Activated CD8-positive, alpha-beta memory T cell treated with anti-CD3 and anti-CD28 coated beads for 48 hours (primary cell): ENCODE measurements at regions not wholly inside any gene's neighbourhood (a gene's known extent, or its start where the extent isn't known, plus 50 kb on each side); places are given as distances from the start of the nearest gene placed in this dataset.

Experiments
- DNase-seq, 3 experiments: peaks; one replicate each; pipeline ENCODE4 v3.0.0-alpha.2; 2020; ENCODE audit warnings: low read depth in 2 of 3, low spot score in 2 of 3

GRCh38 chr16:66289986-66290385 lies 76.5 kb upstream of the CDH5 start:
- DNase-seq, result no peak

GRCh38 chr16:66289051-66289680 lies 77.3 kb upstream of the CDH5 start:
- no peak for DNase-seq

GRCh38 chr16:66287926-66288325 lies 78.6 kb upstream of the CDH5 start:
- no peak for DNase-seq

DNA sequence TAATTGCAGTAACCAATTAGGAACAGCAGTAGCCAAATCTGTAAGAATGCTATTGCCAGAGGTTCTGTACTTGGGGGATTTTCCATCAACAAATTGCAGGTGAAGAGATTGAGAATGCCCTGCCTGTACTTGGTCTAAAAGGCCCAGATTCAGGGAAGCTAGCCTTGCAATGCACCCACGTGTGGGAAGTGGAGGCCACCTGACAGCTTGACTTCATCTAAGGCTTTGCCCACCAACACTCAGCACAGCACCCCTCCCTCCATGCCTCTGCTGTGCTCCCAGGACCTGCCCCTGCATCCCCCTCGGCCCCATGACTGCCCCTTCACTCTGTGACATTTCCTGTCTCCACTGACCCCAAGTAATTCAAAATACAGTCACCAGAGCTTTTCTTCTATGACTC lies 79.1 kb upstream of the CDH5 start:
- DNase-seq, result no peak

DNA sequence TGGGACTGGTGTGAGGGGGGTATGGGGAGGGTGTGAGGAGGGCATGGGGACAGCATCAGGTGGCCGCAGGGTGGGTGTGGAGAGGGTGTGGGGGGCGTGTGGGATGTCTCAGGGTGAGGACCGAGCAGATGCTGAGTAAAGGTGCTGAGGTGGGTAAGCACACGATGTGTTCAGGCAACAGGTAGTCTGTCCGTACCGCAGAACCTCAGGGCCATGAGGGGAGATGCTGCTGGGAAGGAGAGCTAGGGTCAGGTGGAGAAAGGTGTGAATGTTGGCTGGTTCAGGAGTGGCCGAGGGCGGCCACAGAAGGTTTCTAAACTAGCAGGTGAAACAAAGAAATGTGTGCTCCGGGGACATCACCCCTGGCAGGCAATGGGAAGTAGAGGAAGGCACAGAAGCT lies 80.0 kb upstream of the CDH5 start:
- no peak for DNase-seq

- DNase-seq, result no peak
These were observed 87.8 kb upstream of the CDH5 start for GRCh38 chr16:66278604-66279262.

DNA sequence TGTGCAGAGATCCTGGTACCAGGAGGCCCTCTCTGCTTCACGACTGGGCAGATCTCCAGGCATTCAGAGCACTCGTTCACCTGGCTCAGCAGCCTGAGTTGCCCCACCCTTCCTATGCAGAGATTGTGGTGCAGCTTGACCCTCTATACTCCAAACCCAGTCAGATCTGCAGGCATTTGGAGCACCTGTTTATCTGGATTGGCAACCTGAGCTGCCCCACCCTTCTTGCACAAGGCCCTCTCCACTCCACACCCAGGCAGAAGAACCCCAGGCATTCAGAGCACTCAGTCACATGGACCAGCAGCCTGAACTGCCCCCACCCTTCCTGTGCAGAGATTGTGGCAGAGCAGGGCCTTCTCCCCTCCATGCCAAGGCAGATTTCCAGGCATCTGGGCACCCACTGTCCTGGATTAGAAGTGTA lies 88.4 kb upstream of the CDH5 start:
- no peak for DNase-seq

- DNase-seq, result no peak
These were observed 89.0 kb upstream of the CDH5 start for GRCh38 chr16:66277311-66278070.

GRCh38 chr16:66275775-66276428 lies 90.6 kb upstream of the CDH5 start:
- DNase-seq, result no peak

DNA sequence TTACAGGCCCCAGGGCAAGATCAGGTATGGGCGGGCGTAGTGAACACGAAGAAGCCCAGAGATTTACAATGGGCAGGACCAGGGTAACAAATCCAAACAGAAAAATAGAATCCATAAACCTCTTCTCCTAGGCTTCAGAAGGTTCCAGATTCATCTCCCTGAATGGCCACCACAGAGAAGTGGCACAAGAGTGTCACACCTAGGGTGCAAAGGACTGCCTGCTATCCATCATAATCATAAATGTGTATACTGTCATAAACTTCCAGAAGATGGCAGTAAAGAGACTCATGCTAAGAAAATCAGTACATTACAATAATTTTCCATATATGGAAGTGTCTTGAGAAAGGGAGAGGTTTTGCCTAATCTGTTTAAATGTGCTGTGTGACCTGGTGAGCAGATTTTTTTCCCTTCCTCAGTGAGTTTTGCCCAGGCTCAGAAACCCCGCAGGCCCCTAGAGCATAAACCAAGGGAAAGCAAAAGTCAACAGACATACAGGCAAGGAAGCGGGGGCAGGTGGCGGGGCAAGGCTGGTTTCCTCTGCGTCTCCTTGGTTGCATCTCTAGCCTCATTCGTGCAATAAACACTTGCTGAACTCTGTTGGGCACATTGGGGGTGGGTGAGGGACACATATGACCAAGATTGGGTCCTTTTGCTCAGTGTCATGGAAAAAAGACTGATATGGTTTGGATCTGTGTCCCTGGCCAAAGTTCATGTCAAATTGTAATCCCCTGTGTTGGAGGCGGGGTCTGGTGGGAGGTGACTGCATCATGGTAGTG lies 92.0 kb upstream of the CDH5 start:
- no peak for DNase-seq

- no peak for DNase-seq
These were observed 92.7 kb upstream of the CDH5 start for GRCh38 chr16:66273644-66274334.

- DNase-seq, result no peak
These were observed 93.4 kb upstream of the CDH5 start for GRCh38 chr16:66273053-66273452.

DNA sequence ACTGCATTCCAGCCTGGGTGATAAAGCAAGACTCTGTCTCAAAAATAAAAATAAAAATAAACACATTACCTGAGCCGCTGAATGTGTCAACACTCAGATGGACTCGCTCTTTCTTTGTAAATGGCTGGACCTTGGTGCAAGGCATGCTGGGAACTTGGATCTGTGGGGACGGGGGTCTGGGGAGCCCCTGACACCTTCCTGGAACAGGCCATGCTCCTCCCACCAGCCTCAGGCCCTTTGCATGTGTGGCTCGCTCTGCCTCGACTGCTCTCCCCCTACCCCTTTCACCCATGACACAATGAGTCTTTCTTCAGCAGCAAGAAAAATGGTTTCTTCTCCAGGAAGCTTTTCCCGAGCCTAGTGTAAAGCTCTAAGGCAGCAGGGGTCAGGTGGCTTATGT lies 94.0 kb upstream of the CDH5 start:
- DNase-seq, result no peak

GRCh38 chr16:66271074-66272060 lies 95.1 kb upstream of the CDH5 start:
- no peak for DNase-seq

GRCh38 chr16:66270333-66270927 lies 96.1 kb upstream of the CDH5 start:
- DNase-seq, result peak; percentile 45 to 64 (median 57)

DNA sequence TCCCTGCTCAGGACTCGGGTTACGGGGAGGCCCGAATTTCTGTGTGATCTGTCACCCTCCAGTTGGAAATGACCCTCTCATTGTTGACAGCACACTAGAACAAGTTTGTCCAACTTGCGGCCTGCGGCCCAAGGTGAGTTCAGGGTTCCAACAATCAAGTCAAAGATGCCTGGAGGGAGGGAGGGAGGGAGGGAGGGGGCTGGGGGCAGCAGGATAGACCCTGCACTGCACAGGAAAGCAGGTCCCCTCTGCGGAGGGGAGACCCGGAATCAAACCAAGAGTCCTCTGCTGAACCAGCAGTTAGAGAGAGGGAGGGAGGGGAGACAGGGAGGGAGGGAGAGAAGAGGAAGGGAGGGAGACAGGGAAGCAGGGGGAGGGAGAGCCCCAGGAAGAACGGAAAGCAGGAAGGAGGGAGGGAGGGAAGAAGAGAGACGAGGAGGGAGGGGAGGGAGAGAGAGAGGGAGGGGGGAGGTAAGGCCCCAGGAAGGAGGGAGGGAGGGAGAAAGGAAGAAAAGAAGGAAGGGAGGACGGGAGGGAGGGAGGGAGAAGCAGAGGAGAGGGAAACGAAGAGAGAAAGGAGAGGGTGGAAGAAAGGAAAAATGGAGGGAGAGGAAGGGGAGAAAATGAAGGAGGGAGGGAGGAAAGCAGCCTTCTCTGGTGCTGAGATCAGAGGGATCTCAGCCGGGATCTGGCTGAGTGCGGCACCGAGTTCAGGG lies 96.7 kb upstream of the CDH5 start:
- DNase-seq, result no peak

DNA sequence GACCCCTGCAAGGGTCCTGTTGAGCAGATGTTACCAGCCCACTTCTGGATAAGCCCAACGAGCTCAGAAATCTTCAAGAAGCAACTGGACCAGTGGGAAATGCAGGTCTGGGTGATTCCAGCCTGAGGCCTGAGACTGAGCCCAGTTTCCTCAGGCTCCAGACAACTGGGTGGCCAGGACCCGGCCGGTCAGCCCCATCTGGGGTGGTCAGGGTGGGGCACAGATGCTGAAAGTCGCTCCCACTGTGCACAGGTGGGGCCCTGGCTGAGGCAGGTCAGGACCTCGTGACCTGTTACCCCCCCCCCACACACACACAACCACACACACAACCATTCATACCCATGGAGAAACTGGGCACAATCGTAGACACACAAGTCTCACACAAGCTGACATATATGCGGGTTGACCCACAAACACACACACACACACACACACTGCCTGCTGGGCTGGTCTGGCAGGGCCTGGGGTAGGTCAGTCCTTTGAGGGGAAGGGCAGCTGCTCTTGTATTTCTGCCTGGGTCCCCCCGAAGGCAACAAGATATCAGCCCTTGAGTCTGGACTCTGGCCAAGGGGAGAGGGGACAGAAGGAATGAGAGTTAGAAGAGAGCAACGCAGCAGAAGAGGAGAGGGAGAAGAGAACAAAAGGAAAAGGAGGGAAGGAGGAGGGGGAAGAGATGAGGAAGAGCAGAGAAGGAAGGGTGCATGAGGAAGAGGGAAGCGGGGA lies 99.0 kb upstream of the CDH5 start:
- DNase-seq, result no peak
